NCI-H1105 treated with DMSO at 0.1 percent for 48 hours (cell line): ENCODE measurements at regions not wholly inside any gene's neighbourhood (a gene's known extent, or its start where the extent isn't known, plus 50 kb on each side); places are given as distances from the start of the nearest gene placed in this dataset.
A peak's percentile ranks its signal among the peaks of the same experiment; 100 is the strongest.
"Not testable (repeated sequence)": the region's sequence is repeated elsewhere in the genome, so short reads cannot be mapped to it uniquely, and the experiment has no call there.

ENCODE experiments used
- DNase-seq: peaks from one replicate; lab custom pipeline; 2025; lab: John Stamatoyannopoulos, UW

DNA sequence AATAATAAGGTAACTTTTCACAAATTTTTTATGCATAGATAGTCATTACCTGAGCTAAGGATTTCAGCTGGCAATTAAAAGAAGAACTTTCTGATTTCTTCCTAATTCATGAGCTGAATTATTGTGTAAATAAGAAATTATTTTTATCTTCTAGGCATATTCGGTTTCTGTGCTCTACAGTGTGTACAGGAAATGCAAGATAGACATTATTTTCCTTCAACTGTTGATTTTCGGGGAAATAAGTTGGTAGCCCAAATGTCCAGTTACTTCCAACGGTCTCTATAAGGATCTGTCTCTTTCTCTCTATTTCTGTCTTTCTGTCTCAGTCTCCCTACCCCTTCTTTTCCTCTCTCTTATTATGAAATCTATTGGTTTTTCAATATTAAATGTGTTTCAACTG lies 137.3 kb upstream of the CLNK start:
- DNase-seq, result no peak

DNA sequence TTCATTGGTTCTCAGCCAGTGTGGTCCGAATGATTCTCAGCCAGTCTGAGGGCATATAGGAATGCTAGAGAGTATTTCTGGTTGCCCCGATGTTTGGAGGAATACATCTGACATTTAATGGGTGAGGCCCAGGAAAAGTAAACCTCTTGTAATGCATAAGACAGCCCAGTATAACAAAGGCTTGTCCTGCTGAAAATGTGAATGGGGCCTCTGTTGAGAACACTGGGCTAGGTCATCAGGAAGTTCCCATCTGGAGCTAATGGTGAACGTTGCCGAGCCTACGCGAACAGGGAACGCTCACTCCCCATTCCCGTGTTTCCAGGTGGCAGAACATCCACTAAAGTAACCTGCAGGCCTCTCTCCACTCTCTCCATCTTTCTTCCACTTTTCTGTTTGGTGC lies 132.0 kb upstream of the CLNK start:
- no peak for DNase-seq

DNA sequence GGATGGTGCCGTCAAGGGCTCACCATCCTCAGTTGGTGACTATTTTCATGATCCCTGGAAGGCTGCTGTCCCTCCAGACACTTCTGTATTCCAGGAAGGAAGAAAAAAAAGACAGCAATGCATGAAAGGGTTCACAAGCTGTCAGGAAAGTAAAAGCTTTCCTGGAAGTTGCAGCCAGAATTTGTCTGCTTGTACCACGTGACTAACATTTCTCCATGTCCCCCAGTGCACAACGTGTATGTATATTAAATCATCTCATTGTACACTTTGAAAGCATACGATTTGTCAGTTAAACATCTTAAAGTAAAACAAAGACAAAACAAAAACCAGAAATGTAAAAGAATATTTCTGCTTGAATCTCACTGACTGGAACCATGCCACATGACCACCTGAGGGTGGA lies 127.4 kb upstream of the CLNK start:
- DNase-seq, result no peak

DNA sequence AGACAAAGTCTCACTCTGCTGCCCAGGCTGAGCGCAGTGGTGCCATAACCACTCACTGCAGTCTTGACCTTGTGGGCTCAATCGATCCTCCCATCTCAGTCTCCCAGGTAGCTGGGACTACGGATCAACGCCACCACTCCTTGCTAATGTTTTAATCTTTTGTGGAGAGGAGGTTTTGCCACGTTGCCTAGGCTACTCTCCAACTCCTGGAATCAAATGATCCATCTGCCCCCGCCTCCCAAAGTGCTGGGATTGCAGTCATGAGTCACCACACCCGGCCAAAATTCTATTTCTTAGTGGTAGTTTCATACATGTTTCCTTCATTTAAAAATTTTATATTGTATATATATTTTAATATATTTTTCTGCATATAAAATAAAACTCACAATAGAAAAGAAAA lies 125.8 kb upstream of the CLNK start:
- DNase-seq, result no peak

DNA sequence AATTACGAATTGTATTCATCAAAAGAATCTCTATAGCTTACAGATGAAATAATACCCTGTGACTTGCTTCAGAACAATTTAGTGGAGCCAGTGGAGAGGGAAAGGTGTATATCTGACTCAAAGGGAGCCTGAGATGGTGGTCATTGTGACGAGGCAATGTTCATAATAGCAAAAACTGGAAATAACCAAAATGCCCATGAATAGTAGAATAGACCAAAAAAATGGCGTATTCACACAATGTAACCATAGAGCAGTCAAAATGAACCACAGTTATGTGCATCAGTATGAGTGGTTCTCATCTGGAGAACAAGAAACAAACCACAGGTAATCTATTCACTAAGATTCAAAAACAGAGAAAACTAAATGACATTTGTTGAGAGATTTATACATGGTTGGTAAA lies 125.3 kb upstream of the CLNK start:
- no peak for DNase-seq

DNA sequence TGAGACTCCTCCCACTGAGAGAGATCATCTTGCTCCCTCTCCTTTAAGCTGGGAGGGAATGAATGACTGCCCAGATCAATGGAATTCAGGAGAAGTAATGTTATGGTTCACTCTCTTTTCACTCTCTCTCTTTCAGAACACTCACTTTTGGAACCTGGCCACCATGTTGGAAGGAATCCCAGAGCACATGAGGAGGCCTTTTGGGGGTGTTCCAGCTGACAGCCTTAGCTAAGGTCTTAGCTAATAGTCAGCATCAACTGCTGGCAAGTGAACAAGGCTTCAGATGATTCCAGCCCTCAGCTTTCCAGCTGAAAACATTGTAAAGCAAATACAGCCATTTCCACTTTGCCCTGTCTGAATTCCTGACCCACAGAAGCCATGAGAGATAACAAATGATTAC lies 124.0 kb upstream of the CLNK start:
- no peak for DNase-seq

DNA sequence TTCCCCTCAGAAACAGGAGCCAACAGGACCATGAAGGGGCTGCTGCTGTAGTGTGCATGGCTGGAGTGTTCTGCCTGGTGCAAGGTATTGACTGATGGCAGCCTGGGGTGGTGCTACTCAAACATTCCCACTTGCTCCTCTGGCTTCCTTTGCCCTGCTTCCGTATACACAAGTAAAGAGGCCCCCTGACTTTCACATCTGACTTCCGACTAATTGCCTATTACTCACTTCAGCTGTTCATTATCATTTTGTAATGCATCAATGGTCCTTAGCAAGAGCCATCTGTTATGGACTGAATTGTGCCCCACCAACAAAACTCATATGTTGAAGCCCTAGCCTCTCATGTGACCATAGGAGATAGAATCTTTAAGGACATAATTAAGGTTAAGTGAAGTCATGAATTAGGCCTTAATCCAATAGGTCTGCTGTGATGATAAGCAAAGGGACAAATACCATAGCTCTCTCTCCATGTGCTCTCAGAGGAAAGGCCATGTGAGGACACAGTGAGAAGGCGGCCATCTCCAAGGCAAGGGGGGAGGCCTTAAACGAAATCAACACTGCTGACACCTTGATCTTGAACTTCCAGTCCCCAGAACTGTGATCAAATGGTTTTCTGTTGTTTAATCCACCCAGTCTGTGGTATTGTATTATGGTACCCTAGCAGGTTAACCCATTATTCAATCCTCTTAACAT lies 122.5 kb upstream of the CLNK start:
- no peak for DNase-seq

DNA sequence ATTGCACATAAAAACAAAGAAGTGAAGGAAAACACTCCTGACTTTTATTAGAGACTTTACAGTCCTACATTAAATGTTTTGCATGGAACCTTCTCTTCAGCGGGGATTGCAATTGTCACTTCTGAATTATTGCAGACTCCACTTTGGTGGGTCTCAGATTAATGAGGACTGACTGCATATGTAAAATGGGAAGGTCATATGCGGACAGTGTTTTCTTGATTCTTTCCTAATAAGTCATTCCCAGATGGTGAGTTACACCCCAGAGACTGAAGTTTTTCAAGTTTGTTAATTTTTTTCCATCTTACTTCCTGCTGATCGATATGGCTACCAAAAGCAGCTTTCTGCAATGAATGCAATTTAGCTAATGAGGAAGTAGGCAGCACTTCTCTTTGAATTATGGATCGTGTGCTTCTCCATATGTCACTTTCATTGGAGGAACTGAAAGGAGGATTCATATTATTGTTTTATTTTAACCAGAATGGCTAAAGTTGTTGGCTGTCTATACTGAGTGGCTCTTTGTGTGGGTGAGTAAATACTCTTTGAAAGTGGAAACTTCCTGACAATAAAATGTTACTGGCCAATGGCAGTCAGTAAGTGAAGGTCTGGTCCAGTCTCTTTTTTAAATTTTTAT lies 119.3 kb upstream of the CLNK start:
- no peak for DNase-seq

DNA sequence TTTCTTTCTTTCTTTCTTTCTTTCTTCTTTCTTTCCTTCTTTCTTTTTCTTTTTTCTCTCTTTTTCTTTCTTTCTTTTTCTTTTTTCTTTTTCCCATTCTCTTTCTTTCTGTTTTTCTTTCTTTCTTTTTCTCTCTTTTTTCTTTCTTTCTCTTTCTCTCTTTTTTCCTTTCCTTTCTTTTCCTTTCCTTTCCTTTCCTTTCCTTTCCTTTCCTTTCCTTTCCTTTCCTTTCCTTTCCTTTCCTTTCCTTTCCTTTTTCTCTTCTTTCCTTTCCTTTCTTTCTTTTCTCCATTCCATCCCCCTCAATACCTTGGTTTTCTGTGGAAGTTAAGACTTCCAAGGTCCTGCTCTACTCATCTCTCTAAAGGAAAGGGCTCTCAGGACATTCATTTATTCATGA lies 102.8 kb upstream of the CLNK start:
- no peak for DNase-seq

DNA sequence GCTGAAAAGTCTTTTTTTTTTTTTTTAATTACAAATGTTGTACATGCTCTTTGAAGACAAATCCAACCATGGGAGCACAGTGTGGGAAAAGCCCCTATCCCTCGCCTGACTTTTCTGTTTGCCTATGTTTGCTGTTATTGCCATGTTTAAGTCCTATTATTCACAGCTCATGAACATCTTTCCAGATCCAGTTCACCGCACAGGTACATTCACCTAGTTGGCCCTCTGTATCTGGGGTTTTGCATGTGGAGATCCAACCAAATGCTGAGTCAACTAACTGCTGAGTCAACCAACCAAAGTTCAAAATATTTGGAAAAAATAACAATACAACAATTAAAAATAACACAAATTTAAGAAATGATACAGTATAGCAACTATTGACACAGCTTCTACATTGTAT lies 100.1 kb upstream of the CLNK start:
- no peak for DNase-seq

DNA sequence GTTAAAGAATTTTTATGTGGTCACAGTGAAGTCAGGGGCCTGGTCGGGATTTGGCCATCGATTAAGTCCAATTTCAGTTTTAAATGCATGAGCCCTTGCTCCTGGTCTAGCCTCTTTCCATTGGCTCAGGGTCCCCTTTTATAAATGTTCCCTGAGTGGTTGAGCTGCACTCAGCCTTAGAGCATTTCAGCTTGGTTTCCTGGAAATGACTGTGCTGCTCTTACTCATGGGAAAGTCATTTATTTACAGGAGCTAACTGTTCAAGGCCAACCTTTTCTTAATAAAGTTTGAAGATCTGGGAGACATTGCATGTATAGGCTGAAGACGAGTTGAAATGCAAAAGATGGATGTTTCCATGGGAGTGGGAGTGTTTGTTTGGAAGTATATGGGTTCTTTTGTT lies 98.8 kb upstream of the CLNK start:
- DNase-seq, result no peak

DNA sequence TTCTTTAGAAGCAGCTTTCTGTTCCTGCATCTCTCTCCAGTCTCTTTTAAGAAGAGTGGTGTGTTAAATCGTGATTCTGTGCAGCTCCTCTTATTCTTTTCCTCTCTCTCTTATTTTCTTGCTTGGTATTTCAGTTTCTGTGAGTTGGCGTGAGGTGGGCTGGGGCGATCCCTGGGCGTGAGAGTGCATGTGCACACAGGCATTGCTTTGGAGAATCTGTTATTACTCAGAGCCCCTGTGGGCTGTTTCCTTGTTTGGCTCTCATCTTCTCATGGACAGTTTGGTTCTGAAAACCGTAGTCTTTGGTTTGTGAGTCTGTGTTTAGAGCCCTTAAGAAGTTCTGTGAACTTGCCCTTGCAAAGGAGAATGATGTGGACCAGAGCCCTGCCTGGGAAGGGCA lies 97.2 kb upstream of the CLNK start:
- no peak for DNase-seq

DNA sequence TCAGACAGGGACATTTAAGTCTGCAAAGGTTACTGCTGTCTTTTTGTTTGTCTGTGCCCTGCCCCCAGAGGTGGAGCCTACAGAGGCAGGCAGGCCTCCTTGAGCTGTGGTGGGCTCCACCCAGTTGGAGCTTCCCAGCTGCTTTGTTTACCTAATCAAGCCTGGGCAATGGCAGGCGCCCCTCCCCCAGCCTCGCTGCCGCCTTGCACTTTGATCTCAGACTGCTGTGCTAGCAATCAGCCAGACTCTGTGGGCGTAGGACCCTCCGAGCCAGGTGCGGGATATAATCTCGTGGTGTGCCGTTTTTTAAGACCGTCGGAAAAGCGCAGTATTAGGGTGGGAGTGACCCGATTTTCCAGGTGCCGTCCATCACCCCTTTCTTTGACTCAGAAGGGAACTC lies 96.2 kb upstream of the CLNK start:
- DNase-seq, result not testable (repeated sequence)

DNA sequence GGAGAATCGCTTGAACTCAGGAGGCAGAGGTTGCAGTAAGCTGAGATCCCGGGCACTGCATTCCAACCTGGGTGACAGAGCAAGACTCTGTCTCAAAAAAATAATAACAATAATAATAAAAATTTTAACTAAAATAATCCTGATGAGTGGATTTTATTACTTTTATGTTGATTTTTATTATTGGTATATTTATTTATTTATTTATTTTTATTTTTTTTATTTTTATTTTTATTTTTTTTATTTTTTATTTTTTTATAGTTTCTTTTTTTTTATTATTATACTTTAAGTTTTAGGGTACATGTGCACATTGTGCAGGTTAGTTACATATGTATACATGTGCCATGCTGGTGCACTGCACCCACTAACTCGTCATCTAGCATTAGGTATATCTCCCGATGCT lies 90.6 kb upstream of the CLNK start:
- DNase-seq, result not testable (repeated sequence)

DNA sequence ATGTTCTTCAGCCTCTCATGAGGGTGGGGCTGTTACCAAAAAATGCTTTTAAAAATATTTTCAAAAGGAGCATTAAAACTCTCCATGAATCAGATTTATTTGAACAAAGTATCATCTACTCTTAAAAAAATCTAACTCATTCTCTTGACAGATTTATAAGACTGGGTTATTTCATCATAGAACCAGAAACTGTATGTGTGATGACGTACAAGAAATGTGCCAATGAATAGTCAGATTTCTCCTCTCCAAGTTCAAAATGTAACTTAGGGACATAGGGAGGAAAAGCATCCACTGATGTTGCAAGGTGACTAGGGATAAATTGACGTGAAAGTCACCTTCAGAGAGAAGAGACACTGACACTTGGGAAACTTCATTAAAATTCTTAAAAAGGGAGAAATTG lies 89.1 kb upstream of the CLNK start:
- DNase-seq, result no peak

DNA sequence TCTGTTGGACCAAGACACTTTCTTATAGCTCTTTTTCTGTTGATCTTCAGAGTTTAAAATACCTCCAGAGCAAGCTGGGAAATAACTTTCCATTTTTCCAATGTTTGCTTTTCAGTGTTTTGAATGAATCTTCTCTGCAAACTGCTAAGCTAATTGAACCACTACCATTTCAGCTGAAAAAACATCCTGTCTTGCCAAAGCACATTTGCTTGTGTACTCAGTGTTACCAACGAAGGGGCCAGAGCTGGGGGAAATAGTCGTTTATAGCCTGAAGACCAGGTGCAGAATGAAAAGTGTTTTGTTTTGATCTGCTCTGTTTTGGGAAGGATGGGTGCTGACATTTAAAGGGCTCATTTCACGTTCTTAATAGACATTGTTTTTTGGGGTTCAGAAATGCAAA lies 88.4 kb upstream of the CLNK start:
- peak; percentile 44 for DNase-seq

DNA sequence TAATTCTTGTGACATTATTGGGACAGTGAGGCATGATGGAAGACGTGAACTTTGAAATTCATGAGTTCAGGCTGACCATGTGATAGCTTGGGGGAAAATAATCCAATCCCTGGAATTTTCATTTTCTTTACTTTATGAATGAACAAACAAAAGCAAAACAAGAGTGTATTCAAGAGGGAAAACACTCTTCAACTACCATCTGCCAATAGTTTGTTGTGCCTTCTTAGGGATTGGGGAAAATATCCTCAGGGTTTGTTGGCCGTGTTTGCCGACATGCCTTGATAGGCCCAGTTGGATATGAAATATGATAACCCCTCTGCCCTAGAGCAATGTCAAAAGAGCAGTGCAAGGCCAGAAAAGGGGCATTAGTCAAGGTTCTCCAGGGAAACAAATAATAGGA lies 80.8 kb upstream of the CLNK start:
- DNase-seq, result no peak

DNA sequence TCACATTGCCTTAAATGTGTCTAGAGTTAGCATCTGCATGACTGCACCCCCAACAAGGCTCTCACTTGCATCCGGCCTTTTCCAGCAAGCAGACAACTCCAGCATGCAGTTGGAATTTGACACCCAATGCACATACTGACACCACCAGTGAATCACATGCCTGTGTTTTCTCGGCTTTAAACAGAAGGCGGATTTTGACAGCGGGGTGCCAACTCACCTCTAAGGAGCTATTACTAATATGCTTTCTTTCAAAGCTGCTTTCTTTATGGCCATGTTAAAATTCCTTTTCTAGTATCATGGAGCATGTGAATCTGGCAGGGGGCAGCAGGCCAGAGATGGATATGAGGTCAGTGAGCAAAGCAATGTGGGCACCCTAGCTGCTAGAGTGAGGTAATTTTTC lies 78.0 kb upstream of the CLNK start:
- no peak for DNase-seq

DNA sequence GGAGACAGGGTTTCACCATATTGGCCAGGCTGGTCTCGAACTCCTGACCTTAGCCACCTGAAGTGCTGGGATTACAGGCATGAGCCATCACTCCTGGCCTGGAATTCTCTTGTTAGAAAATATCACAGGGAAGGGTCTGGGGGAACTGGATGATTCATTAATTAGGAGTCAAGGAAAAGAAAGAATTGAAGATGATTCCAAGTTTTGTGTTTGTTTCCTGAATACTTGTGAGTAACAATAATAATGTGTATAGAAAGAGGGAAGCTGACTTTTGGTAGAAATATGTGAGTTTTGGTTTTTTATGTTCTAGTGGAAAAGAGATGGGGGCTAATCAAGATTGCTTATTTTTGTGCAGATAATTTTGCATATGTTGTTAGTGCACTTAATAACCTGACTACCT lies 77.3 kb upstream of the CLNK start:
- no peak for DNase-seq

DNA sequence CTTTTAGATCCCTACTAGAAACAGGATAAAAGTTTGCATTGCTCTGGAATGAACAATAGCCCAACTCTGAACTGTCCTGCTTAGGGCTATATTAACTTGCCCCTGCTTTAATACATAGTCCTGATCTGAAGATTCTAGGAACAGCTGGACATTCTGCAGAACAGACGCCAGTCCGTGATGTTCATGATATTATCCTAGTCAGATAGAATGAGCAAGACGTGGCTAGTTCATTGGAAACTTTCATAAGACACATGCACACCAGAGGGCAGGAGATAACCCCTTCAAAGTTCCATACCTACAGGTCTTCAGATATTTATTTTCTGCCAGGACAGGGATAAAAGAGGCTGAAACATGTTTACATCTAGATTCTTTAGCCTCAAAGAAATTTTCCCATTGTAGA lies 75.5 kb upstream of the CLNK start:
- no peak for DNase-seq

DNA sequence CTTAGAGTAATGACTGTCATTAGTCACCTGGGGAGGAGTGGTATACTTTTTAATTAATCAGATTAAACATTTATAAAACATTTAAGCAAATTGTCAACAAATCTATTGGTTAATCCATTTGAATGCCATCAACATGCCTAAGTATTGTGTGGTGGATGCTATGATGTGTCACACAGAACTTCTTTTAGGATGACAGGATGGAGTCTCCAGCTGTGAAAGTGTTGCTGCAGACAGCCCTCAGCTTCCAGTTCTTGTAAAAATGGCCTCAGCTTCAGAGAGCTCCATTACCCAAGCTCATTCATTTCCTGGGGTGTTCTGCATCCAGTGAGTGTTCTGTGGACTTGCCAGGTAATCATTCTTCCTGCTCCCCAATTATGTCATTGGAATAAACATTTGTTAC lies 74.3 kb upstream of the CLNK start:
- DNase-seq, result no peak

DNA sequence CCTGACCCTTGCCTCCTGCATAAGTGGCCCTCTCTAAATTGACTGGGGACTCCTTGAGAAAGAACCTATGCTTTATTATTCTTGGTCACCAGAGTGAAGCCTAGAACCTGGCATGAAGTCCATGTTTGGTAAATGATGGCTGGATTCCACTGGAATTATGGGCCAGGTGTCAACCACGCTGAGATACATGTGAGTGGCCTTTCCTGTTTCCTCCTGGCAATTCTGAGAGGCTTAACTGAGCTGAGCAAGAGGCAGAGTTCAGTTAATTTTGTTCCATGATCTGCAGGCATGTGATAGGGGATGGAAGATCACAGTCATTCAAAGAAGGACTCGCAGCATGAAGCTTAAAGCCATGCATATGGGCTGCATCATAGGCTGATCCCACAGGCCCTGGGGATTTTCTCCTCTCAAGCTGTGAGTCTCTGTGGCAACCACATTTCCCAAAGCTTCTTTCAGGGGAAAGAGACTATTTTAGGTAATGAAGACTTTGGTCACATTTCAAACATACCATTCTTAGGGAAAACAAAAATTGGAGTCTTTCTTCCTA lies 69.4 kb upstream of the CLNK start:
- no peak for DNase-seq

DNA sequence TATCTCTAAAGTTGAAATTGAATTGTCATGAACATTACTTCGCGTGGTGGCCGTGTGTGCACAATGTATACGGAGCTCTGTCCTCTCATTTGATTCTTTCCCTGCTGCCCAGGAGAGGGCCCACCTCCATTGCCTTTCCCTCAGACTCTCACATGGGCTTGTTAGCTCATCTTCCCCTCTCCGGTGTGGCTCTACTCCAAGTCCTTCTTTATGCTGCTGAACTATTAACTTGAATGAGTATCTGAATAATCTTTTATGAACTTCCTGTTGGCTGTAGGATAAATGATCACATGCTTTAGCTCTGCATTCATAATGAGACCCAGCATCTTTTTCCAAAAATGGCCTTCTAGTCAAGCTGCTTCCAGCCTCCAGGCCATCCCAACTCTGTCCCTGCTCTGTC lies 68.8 kb upstream of the CLNK start:
- DNase-seq, result no peak

DNA sequence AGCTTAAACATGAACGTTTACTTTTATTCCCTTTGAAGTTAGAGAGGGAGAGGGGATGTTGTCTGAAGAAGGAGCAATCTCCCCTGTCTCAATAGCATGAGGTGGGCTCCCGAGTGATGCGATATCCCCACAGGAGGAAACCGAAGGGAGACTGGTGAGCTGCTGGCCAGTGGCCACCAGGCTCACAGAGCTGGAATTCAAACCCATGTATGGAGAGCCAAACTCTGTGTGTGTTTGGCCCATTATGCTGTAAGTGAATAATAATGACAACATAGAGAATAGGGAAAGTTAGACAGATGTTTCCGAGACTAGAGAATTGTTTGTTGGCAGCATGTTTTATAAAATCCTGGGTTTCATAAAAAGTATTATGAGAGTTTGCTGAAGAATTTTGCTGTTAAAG lies 66.1 kb upstream of the CLNK start:
- no peak for DNase-seq
